IMR-90 (cell line): ENCODE measurements at regions not wholly inside any gene's neighbourhood (a gene's known extent, or its start where the extent isn't known, plus 50 kb on each side); places are given as distances from the start of the nearest gene placed in this dataset.

Experiments
- ATAC-seq: fragments of 200-7000 bp; cut with Tn5 transposase; 2 replicates; pipeline ENCODE4 v1.9.1; 2020; ENCODE audit warnings: low read depth, mild to moderate bottlenecking, moderate library complexity
- BruUV-seq: library from RNA; stranded (reverse); fragments of 400-500 nt; replicated peaks from 2 replicates; lab custom pipeline; 2021; lab: Mats Ljungman, UMichigan
- CTCF ChIA-PET: fragments of 300-600 bp; formaldehyde crosslinking; extraction: SDS; loops from one replicate; lab custom pipeline; 2021; ENCODE audit warnings: antibody characterized with exemption; lab: Yijun Ruan, JAX
- POLR2A ChIA-PET: fragments of 300-600 bp; sonication (Branson Sonifier 250); formaldehyde crosslinking; loops from one replicate; lab custom pipeline; 2022; ENCODE audit warnings: antibody characterized with exemption; ENCODE audit not compliant: unreplicated experiment; lab: Charles Lee
- DNase-seq: peaks from one replicate; pipeline ENCODE4 v3.0.0; 2013
- H2AFZ ChIP-seq: replicated peaks from 2 replicates; pipeline ENCODE3; 2013; ENCODE audit warnings: low read length, mild to moderate bottlenecking; ENCODE audit not compliant: poor library complexity
- H2AK5ac ChIP-seq: 2 replicates; pipeline ENCODE4 v1.6.1; 2013; ENCODE audit warnings: low read depth, low read length, inconsistent platforms
- H2AK9ac ChIP-seq: replicated peaks from 2 replicates; pipeline ENCODE3; 2013; ENCODE audit warnings: mild to moderate bottlenecking, low read depth, low read length, moderate library complexity; ENCODE audit not compliant: poor library complexity
- H2BK120ac ChIP-seq: 2 replicates; pipeline ENCODE4 v1.6.1; 2013; ENCODE audit warnings: low read depth, low read length, inconsistent platforms
- H2BK15ac ChIP-seq: 3 replicates; pipeline ENCODE4 v1.6.1; 2013; ENCODE audit warnings: low read depth, low read length, inconsistent platforms
- H2BK20ac ChIP-seq: 2 replicates; pipeline ENCODE4 v1.6.1; 2013; ENCODE audit warnings: low read depth, mild to moderate bottlenecking, inconsistent platforms, low read length, moderate library complexity
- H2BK5ac ChIP-seq: 2 replicates; pipeline ENCODE4 v1.6.1; 2013; ENCODE audit warnings: mild to moderate bottlenecking, low read depth, low read length, inconsistent platforms; ENCODE audit not compliant: poor library complexity, severe bottlenecking
- H3K14ac ChIP-seq: replicated peaks from 2 replicates; pipeline ENCODE4 v1.6.1; 2013; ENCODE audit warnings: low read depth, low read length, inconsistent platforms
- H3K18ac ChIP-seq: 2 replicates; pipeline ENCODE4 v1.6.1; 2013; ENCODE audit warnings: low read depth, low read length, control low read depth
- H3K23ac ChIP-seq: 2 replicates; pipeline ENCODE4 v1.6.1; 2013; ENCODE audit warnings: low read depth, low read length, inconsistent platforms
- H3K27ac ChIP-seq: 2 replicates; pipeline ENCODE4 v1.5.1; 2013; ENCODE audit warnings: mild to moderate bottlenecking, control low read depth, low read length; ENCODE audit not compliant: insufficient read depth
- H3K27me3 ChIP-seq: 2 replicates; pipeline ENCODE4 v1.6.1; 2013; ENCODE audit warnings: low read length; ENCODE audit not compliant: control insufficient read depth, insufficient read depth
- H3K36me3 ChIP-seq: 2 replicates; pipeline ENCODE4 v1.6.1; 2013; ENCODE audit warnings: low read length, mixed read lengths; ENCODE audit not compliant: control insufficient read depth, insufficient read depth
- H3K4ac ChIP-seq: 2 replicates; pipeline ENCODE4 v1.6.1; 2013; ENCODE audit warnings: low read depth, low read length, inconsistent platforms
- H3K4me1 ChIP-seq: 2 replicates; pipeline ENCODE4 v1.6.1; 2013; ENCODE audit warnings: low read length, mixed read lengths; ENCODE audit not compliant: control insufficient read depth, insufficient read depth
- H3K4me2 ChIP-seq: 2 replicates; pipeline ENCODE4 v1.6.1; 2013; ENCODE audit warnings: low read depth, mild to moderate bottlenecking, control low read depth, low read length, moderate library complexity
- H3K4me3 ChIP-seq: 2 replicates; pipeline ENCODE4 v1.5.1; 2013; ENCODE audit warnings: low read depth, mild to moderate bottlenecking, control low read depth, low read length, moderate library complexity; ENCODE audit not compliant: insufficient read depth
- H3K56ac ChIP-seq: 2 replicates; pipeline ENCODE4 v1.6.1; 2013; ENCODE audit warnings: low read length, inconsistent platforms; ENCODE audit not compliant: insufficient read depth; ENCODE audit errors: extremely low read depth
- H3K79me1 ChIP-seq, 2 experiments: 2 replicates each; pipeline ENCODE4 v1.6.1; 2013; ENCODE audit warnings: low read length in 2 of 2, inconsistent platforms in 1 of 2, low read depth in 1 of 2
- H3K9ac ChIP-seq: 2 replicates; pipeline ENCODE4 v1.6.1; 2013; ENCODE audit warnings: low read depth, low read length, control low read depth
- H3K9me1 ChIP-seq: 2 replicates; pipeline ENCODE4 v1.6.1; 2013; ENCODE audit warnings: low read length, inconsistent platforms; ENCODE audit not compliant: insufficient read depth
- H3K9me3 ChIP-seq: 2 replicates; pipeline ENCODE4 v1.6.1; 2013; ENCODE audit warnings: low read length; ENCODE audit not compliant: control insufficient read depth, insufficient read depth
- H4K20me1 ChIP-seq: 2 replicates; pipeline ENCODE4 v1.6.1; 2013; ENCODE audit warnings: low read length, inconsistent platforms; ENCODE audit not compliant: insufficient read depth
- H4K5ac ChIP-seq: 2 replicates; pipeline ENCODE4 v1.6.1; 2013; ENCODE audit warnings: mild to moderate bottlenecking, low read depth, low read length, control low read depth
- H4K8ac ChIP-seq, 2 experiments: 2 replicates each; pipeline ENCODE4 v1.6.1; 2013; ENCODE audit warnings: low read depth in 2 of 2, low read length in 2 of 2, control low read depth in 1 of 2, inconsistent platforms in 1 of 2
- H4K91ac ChIP-seq: 2 replicates; pipeline ENCODE4 v1.6.1; 2013; ENCODE audit warnings: low read depth, low read length, inconsistent platforms; ENCODE audit not compliant: insufficient read depth
- CEBPB ChIP-seq: IDR thresholded peaks from 2 replicates; pipeline ENCODE4 v1.6.1; 2012; ENCODE audit warnings: low read depth, low read length, improper control_type of control experiment
- FOS ChIP-seq: fragments of 150-350 bp; IDR thresholded peaks from 2 replicates; pipeline ENCODE4 v1.6.1; 2016; ENCODE audit warnings: low read depth, low read length
- MAZ ChIP-seq: IDR thresholded peaks from 2 replicates; pipeline ENCODE4 v1.6.1; 2012; ENCODE audit warnings: low read depth, mild to moderate bottlenecking, low read length, improper control_type of control experiment, moderate library complexity, borderline replicate concordance
- RCOR1 ChIP-seq: IDR thresholded peaks from 2 replicates; pipeline ENCODE4 v1.6.1; 2012; ENCODE audit warnings: mild to moderate bottlenecking, low read length, improper control_type of control experiment; ENCODE audit not compliant: insufficient replicate concordance
- SMC3 ChIP-seq: fragments of 150-350 bp; IDR thresholded peaks from 2 replicates; pipeline ENCODE4 v1.6.1; 2016; ENCODE audit warnings: low read depth, mild to moderate bottlenecking, antibody characterized with exemption, low read length, moderate library complexity
- dilution Hi-C: fragments of 300-500 bp; cut with HindIII; formaldehyde crosslinking; loops from one replicate; pipeline ENCODE4 v1.14.3; 2018; ENCODE audit warnings: low sequenced_read_pairs; ENCODE audit not compliant: unreplicated experiment
- in situ Hi-C: fragments of 300-500 bp; cut with MboI; formaldehyde crosslinking; loops from 3 replicates; pipeline ENCODE4 v1.14.3; 2019; ENCODE audit warnings: low sequenced_read_pairs, inconsistent platforms, mixed read lengths
- intact Hi-C: fragments of 100-400 bp; cut with micrococcal nuclease; formaldehyde crosslinking; loops from 2 replicates; pipeline ENCODE4 v1.10.0; 2022

DNA sequence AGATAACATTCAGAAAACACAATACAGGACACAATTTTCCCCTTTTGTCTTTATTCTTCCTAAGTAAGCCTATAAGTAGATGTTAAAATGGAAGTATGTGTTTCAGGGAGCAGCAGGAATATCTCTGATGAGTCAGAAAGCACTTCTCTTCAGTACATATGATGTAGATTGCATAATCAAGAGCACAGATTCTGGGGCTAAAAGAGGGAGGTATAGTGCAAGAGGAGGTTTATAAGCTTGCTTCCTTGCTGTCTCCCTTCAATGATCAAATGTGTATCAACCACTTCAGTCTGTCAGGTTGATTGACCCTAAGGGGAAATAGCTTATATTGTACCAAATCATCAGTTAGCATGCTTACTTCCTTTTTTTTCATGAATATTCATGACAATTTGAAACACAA lies 822.8 kb downstream of the BRINP3 start:
- TF ChIP-seq RCOR1, result no peak
- TF ChIP-seq CEBPB, result peak; percentile 93
- TF ChIP-seq SMC3, result no peak
- 0 out of 2 replicates have a peak, but pooled peaks have one; percentile 15 for TF ChIP-seq FOS
- no peak for TF ChIP-seq MAZ
- ATAC-seq, result no peak
- Histone ChIP-seq H2BK15ac (no peak overlapping the region), H2BK120ac (no peak overlapping the region), H2AK5ac (no peak overlapping the region), H3K4me1 (no peaks in the 10 kb centered on the region), H4K8ac (no peak overlapping the region), H4K91ac (no peak overlapping the region), H2AK9ac (no peak overlapping the region), H4K5ac (no peak overlapping the region), H2BK5ac (no peak overlapping the region), H3K79me1 (no peaks in the 10 kb centered on the region), H3K23ac (no peak overlapping the region), H4K20me1 (no peaks in the 10 kb centered on the region), H3K36me3 (no peaks in the 10 kb centered on the region), H3K4me2 (no peak overlapping the region), H3K9me3 (no peaks in the 10 kb centered on the region), H3K18ac (no peak overlapping the region), H3K27ac (no peak overlapping the region), H3K9ac (no peak overlapping the region), H3K56ac (no peak overlapping the region), H3K4ac (no peak overlapping the region), H2AFZ (no peak overlapping the region), H3K27me3 (no peaks in the 10 kb centered on the region), H2BK20ac (no peak overlapping the region), H3K4me3 (no peak overlapping the region), H3K9me1 (no peaks in the 10 kb centered on the region), H3K14ac (no peak overlapping the region)
- ChIA-PET POLR2A (no interaction called here), CTCF (no interaction called here)
- peak; percentile 65 for DNase-seq
- BruUV-seq, result no TSS peak
- dilution Hi-C loops, result no loop called here
- in situ Hi-C loops, result no loop called here
- intact Hi-C loops, result no loop called here
